NAMALWA (cell line): ENCODE measurements at regions not wholly inside any gene's neighbourhood (a gene's known extent, or its start where the extent isn't known, plus 50 kb on each side); places are given as distances from the start of the nearest gene placed in this dataset.

Experiments
- DNase-seq: peaks from one replicate; pipeline ENCODE4 v3.0.0-alpha.2; 2015; ENCODE audit warnings: low spot score

- DNase-seq, result no peak
Measured at GRCh38 chr14:99004112-99004511, 267.9 kb downstream of the BCL11B start.

- DNase-seq, result no peak
Measured at GRCh38 chr14:99006276-99006675, 265.7 kb downstream of the BCL11B start.

GRCh38 chr14:99007795-99008194, 264.2 kb downstream of the BCL11B start:
- no peak for DNase-seq

- no peak for DNase-seq
Measured at GRCh38 chr14:99009871-99010270, 262.1 kb downstream of the BCL11B start.

- no peak for DNase-seq
Measured at GRCh38 chr14:99011385-99011784, 260.6 kb downstream of the BCL11B start.

GRCh38 chr14:99012703-99013102, 259.3 kb downstream of the BCL11B start:
- no peak for DNase-seq

GRCh38 chr14:99015833-99016232, 256.2 kb downstream of the BCL11B start:
- no peak for DNase-seq

- DNase-seq, result no peak
Measured at GRCh38 chr14:99023371-99023770, 248.6 kb downstream of the BCL11B start.

- DNase-seq, result no peak
Measured at GRCh38 chr14:99024926-99025325, 247.1 kb downstream of the BCL11B start.

- DNase-seq, result no peak
Measured at GRCh38 chr14:99025418-99025817, 246.6 kb downstream of the BCL11B start.

- DNase-seq, result peak; percentile 63
Measured at GRCh38 chr14:99026471-99026870, 245.5 kb downstream of the BCL11B start.

- no peak for DNase-seq
Measured at GRCh38 chr14:99028041-99028440, 244.0 kb downstream of the BCL11B start.

- DNase-seq, result no peak
Measured at GRCh38 chr14:99028521-99028920, 243.5 kb downstream of the BCL11B start.

GRCh38 chr14:99029145-99029915, 242.7 kb downstream of the BCL11B start:
- no peak for DNase-seq

GRCh38 chr14:99029916-99030305, 242.1 kb downstream of the BCL11B start:
- DNase-seq, result no peak

GRCh38 chr14:99030454-99030853, 241.5 kb downstream of the BCL11B start:
- DNase-seq, result no peak

- no peak for DNase-seq
Measured at GRCh38 chr14:99032759-99033158, 239.2 kb downstream of the BCL11B start.

GRCh38 chr14:99033951-99034350, 238.0 kb downstream of the BCL11B start:
- DNase-seq, result no peak

GRCh38 chr14:99034711-99035171, 237.3 kb downstream of the BCL11B start:
- no peak for DNase-seq

GRCh38 chr14:99035268-99035667, 236.7 kb downstream of the BCL11B start:
- DNase-seq, result no peak

- DNase-seq, result no peak
Measured at GRCh38 chr14:99035712-99036610, 236.0 kb downstream of the BCL11B start.

GRCh38 chr14:99036611-99037293, 235.2 kb downstream of the BCL11B start:
- no peak for DNase-seq
